Tibial nerve (tissue), 4 donors: ENCODE measurements at regions not wholly inside any gene's neighbourhood (a gene's known extent, or its start where the extent isn't known, plus 50 kb on each side); places are given as distances from the start of the nearest gene placed in this dataset.

Experiments
- EP300 ChIP-seq, 2 donors: sonication (generic); formaldehyde crosslinking; IDR thresholded peaks; one replicate each; pipeline ENCODE4 v1.6.1; 2017; ENCODE audit warnings: antibody characterized with exemption in 2 of 2, mild to moderate bottlenecking in 1 of 2
- POLR2A ChIP-seq, 2 donors: fragments of 450-650 bp; IDR thresholded peaks; one replicate each; pipeline ENCODE4 v1.6.1; 2017; ENCODE audit warnings: antibody characterized with exemption in 2 of 2, mild to moderate bottlenecking in 2 of 2, moderate library complexity in 2 of 2
- TF ChIP-seq, protein P1 (sequence below), 5 experiments: fragments of 200-600 bp in 3 of 5; fragments of 450-650 bp in 2 of 5; sonication (generic) in 3 of 5; IDR thresholded peaks; one replicate each; pipeline ENCODE4 v1.5.1; 2016 to 2019; ENCODE audit warnings: antibody characterized with exemption in 5 of 5, mild to moderate bottlenecking in 3 of 5, moderate library complexity in 2 of 5

DNA sequence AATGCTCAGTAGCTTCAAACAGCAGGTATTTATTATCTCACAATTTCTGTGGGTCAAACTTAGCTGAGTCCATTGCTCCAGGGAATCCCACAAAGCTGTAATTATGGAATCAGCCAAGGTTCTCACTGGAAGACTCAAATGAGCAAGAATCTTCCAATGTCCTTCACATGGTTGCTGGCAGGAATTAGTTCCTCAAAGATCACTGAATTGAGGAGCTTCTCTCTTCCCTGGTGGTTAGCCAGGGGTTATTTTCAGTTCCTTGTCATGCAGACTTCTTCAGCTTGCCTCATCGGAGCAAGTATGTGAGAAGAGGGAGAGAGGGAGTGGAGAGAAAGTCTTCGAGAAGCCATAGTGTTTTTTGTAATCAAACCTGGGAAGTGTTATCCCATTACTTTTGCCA lies 2331.9 kb downstream of the MAT2B start:
- TF ChIP-seq, protein P1, sequence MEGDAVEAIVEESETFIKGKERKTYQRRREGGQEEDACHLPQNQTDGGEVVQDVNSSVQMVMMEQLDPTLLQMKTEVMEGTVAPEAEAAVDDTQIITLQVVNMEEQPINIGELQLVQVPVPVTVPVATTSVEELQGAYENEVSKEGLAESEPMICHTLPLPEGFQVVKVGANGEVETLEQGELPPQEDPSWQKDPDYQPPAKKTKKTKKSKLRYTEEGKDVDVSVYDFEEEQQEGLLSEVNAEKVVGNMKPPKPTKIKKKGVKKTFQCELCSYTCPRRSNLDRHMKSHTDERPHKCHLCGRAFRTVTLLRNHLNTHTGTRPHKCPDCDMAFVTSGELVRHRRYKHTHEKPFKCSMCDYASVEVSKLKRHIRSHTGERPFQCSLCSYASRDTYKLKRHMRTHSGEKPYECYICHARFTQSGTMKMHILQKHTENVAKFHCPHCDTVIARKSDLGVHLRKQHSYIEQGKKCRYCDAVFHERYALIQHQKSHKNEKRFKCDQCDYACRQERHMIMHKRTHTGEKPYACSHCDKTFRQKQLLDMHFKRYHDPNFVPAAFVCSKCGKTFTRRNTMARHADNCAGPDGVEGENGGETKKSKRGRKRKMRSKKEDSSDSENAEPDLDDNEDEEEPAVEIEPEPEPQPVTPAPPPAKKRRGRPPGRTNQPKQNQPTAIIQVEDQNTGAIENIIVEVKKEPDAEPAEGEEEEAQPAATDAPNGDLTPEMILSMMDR (IDR thresholded peaks at IDR 0.05) = no peak
- TF ChIP-seq POLR2A (IDR thresholded peaks at IDR 0.05) (no peak), EP300 (IDR thresholded peaks at IDR 0.05) (no peak)
